Glutamatergic neuron (in vitro differentiated cells): ENCODE measurements at regions not wholly inside any gene's neighbourhood (a gene's known extent, or its start where the extent isn't known, plus 50 kb on each side); places are given as distances from the start of the nearest gene placed in this dataset.

Source experiments
- DNase-seq: peaks from one replicate; pipeline ENCODE4 v3.0.0; 2022
- H3K27ac Mint-ChIP-seq: one replicate; pipeline ENCODE4 v1.8.0; 2020; ENCODE audit warnings: mild to moderate bottlenecking, mixed read lengths, inconsistent platforms; ENCODE audit not compliant: unreplicated experiment
- H3K27me3 Mint-ChIP-seq: one replicate; pipeline ENCODE4 v1.8.0; 2020; ENCODE audit warnings: mild to moderate bottlenecking, moderate library complexity, mixed read lengths, inconsistent platforms; ENCODE audit not compliant: unreplicated experiment
- H3K36me3 Mint-ChIP-seq: one replicate; pipeline ENCODE4 v1.8.0; 2020; ENCODE audit warnings: mild to moderate bottlenecking, mixed read lengths, inconsistent platforms; ENCODE audit not compliant: unreplicated experiment
- H3K4me1 Mint-ChIP-seq: one replicate; pipeline ENCODE4 v1.8.0; 2020; ENCODE audit warnings: mild to moderate bottlenecking, low read depth, mixed read lengths, inconsistent platforms; ENCODE audit not compliant: unreplicated experiment
- H3K4me3 Mint-ChIP-seq: one replicate; pipeline ENCODE4 v1.8.0; 2020; ENCODE audit warnings: mild to moderate bottlenecking, mixed read lengths, inconsistent platforms; ENCODE audit not compliant: unreplicated experiment
- H3K9me3 Mint-ChIP-seq: one replicate; pipeline ENCODE4 v1.8.0; 2020; ENCODE audit warnings: mild to moderate bottlenecking, moderate library complexity, mixed read lengths, inconsistent platforms; ENCODE audit not compliant: unreplicated experiment
- CTCF ChIP-seq: fragments of 200-600 bp; sonication (generic); IDR thresholded peaks from one replicate; pipeline ENCODE4 v1.5.0; 2021; ENCODE audit not compliant: partially characterized antibody, unreplicated experiment

GRCh38 chr12:24135158-24135850 lies 185.8 kb upstream of the SOX5 start:
- H3K9me3 Mint-ChIP-seq = no peaks in the 10 kb centered on the region
- H3K27me3 Mint-ChIP-seq = no peaks in the 10 kb centered on the region
- no peak overlapping the region for H3K4me3 Mint-ChIP-seq
- DNase-seq = no peak
- no peak for TF ChIP-seq CTCF
- no peak overlapping the region for H3K27ac Mint-ChIP-seq
- H3K4me1 Mint-ChIP-seq = peaks cover 18% of the 10 kb centered on the region
- no peaks in the 10 kb centered on the region for H3K36me3 Mint-ChIP-seq

- Mint-ChIP-seq H3K4me3 (no peak overlapping the region), H3K4me1 (peaks cover 14% of the 10 kb centered on the region), H3K27me3 (no peaks in the 10 kb centered on the region), H3K9me3 (no peaks in the 10 kb centered on the region), H3K27ac (no peak overlapping the region), H3K36me3 (no peaks in the 10 kb centered on the region)
- TF ChIP-seq CTCF = no peak
- DNase-seq = no peak
These were observed 184.6 kb upstream of the SOX5 start for GRCh38 chr12:24134092-24134491.

GRCh38 chr12:24133384-24133783 lies 183.9 kb upstream of the SOX5 start:
- Mint-ChIP-seq H3K27me3 (no peaks in the 10 kb centered on the region), H3K36me3 (no peaks in the 10 kb centered on the region), H3K9me3 (no peaks in the 10 kb centered on the region), H3K4me3 (no peak overlapping the region), H3K4me1 (peaks cover 10% of the 10 kb centered on the region), H3K27ac (no peak overlapping the region)
- no peak for TF ChIP-seq CTCF
- DNase-seq = peak; percentile 33

GRCh38 chr12:24127919-24128721 lies 178.7 kb upstream of the SOX5 start:
- H3K36me3 Mint-ChIP-seq = no peaks in the 10 kb centered on the region
- H3K27me3 Mint-ChIP-seq = no peaks in the 10 kb centered on the region
- no peak overlapping the region for H3K4me3 Mint-ChIP-seq
- H3K27ac Mint-ChIP-seq = peak overlapping the region; percentile 9
- peaks cover 4% of the 10 kb centered on the region for H3K4me1 Mint-ChIP-seq
- TF ChIP-seq CTCF = no peak
- no peak for DNase-seq
- no peaks in the 10 kb centered on the region for H3K9me3 Mint-ChIP-seq

- no peak for DNase-seq
- no peak for TF ChIP-seq CTCF
- H3K27ac Mint-ChIP-seq = no peak overlapping the region
- H3K36me3 Mint-ChIP-seq = no peaks in the 10 kb centered on the region
- H3K4me3 Mint-ChIP-seq = no peak overlapping the region
- H3K9me3 Mint-ChIP-seq = no peaks in the 10 kb centered on the region
- H3K27me3 Mint-ChIP-seq = no peaks in the 10 kb centered on the region
- H3K4me1 Mint-ChIP-seq = peaks cover 3% of the 10 kb centered on the region
These were observed 175.8 kb upstream of the SOX5 start for GRCh38 chr12:24125280-24125679.
